ENCODE measurements at regions not wholly inside any gene's neighbourhood (a gene's known extent, or its start where the extent isn't known, plus 50 kb on each side); places are given as distances from the start of the nearest gene placed in this dataset.

DNA sequence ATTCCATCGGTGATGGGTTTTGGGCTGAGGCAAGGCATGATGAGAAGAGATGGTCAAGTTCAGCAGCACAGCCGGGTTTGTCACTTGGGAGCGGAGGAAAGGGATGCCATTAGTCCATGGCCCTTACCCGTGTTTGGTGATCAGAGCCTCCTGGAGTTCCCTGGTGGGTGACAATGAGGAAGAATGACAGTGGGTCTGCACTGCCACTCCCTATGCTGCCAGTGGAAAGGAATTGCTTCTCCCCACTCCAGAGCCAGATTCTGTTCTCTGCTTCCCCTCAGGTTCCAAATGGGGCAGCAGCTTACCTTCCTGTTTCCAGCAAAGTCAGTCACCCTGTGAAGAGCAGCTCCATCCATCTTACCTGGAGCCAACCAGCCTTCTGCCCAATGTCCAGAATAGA lies 393.1 kb downstream of the PTPRU start:
- BruUV-seq (replicated peaks), result no TSS peak
- no peak overlapping the region for H3K4me3 ChIP-seq (ENCODE audit: low read depth, low read length)
- intact Hi-C loops (cut with micrococcal nuclease; ENCODE audit: unreplicated experiment), result no loop called here
- H3K4me1 ChIP-seq, result no peaks in the 10 kb centered on the region
- H3K36me3 ChIP-seq (ENCODE audit: control insufficient read depth, insufficient read depth, low read length), result no peaks in the 10 kb centered on the region
- Mint-ChIP-seq H3K4me1 (ENCODE audit: low read depth, unreplicated experiment) (no peaks in the 10 kb centered on the region), H3K9me3 (ENCODE audit: unreplicated experiment) (no peaks in the 10 kb centered on the region), H3K4me3 (ENCODE audit: unreplicated experiment) (no peak overlapping the region), H3K27ac (ENCODE audit: unreplicated experiment) (no peak overlapping the region), H3K36me3 (ENCODE audit: insufficient read depth, unreplicated experiment) (no peaks in the 10 kb centered on the region), H3K27me3 (ENCODE audit: insufficient read depth, unreplicated experiment) (peaks cover 25% of the 10 kb centered on the region)
- H3K9me3 ChIP-seq, result no peaks in the 10 kb centered on the region
- DNase-seq, result no peak
- POLR2A ChIA-PET, result no interaction called here
- CTCF ChIA-PET, result no interaction called here
- TF ChIP-seq, protein P1, sequence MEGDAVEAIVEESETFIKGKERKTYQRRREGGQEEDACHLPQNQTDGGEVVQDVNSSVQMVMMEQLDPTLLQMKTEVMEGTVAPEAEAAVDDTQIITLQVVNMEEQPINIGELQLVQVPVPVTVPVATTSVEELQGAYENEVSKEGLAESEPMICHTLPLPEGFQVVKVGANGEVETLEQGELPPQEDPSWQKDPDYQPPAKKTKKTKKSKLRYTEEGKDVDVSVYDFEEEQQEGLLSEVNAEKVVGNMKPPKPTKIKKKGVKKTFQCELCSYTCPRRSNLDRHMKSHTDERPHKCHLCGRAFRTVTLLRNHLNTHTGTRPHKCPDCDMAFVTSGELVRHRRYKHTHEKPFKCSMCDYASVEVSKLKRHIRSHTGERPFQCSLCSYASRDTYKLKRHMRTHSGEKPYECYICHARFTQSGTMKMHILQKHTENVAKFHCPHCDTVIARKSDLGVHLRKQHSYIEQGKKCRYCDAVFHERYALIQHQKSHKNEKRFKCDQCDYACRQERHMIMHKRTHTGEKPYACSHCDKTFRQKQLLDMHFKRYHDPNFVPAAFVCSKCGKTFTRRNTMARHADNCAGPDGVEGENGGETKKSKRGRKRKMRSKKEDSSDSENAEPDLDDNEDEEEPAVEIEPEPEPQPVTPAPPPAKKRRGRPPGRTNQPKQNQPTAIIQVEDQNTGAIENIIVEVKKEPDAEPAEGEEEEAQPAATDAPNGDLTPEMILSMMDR (IDR thresholded peaks at IDR 0.05; ENCODE audit: insufficient read depth in 1 of 2, low read depth in 1 of 2, low read length in 1 of 2, severe bottlenecking in 1 of 2, unreplicated experiment in 1 of 2), result no peak
- H3K27me3 ChIP-seq (replicated peaks; ENCODE audit: control insufficient read depth, insufficient read depth, low read length), result no peaks in the 10 kb centered on the region

DNA sequence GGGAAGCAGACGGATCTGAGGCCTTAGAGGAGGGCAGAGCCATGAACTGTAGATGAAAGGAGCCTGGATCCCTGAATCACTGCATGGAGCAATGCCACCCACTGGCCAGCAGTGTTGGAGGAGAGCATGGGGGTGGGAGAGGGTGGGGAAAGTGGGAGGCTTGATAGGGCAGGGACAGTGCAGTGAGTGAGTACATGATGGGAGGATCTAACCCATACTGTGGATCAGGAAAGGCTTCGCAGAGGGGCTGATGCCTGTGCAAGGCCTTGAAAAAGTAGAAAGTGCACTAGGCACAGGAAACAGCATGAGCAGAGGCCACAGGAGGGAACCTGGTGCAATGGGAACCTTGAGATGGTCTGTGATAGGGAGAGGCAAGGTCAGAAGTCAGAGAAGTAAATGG lies 391.9 kb downstream of the PTPRU start:
- DNase-seq, result no peak
- Histone ChIP-seq H3K36me3 (ENCODE audit: control insufficient read depth, insufficient read depth, low read length) (no peaks in the 10 kb centered on the region), H3K9me3 (no peaks in the 10 kb centered on the region), H3K4me3 (ENCODE audit: low read depth, low read length) (no peak overlapping the region), H3K4me1 (no peaks in the 10 kb centered on the region), H3K27me3 (replicated peaks; ENCODE audit: control insufficient read depth, insufficient read depth, low read length) (no peaks in the 10 kb centered on the region)
- H3K27ac Mint-ChIP-seq (ENCODE audit: unreplicated experiment), result no peak overlapping the region
- peaks cover 25% of the 10 kb centered on the region for H3K27me3 Mint-ChIP-seq (ENCODE audit: insufficient read depth, unreplicated experiment)
- no peak overlapping the region for H3K4me3 Mint-ChIP-seq (ENCODE audit: unreplicated experiment)
- no peaks in the 10 kb centered on the region for H3K36me3 Mint-ChIP-seq (ENCODE audit: insufficient read depth, unreplicated experiment)
- TF ChIP-seq, protein P1 (IDR thresholded peaks at IDR 0.05; ENCODE audit: insufficient read depth in 1 of 2, low read depth in 1 of 2, low read length in 1 of 2, severe bottlenecking in 1 of 2, unreplicated experiment in 1 of 2), result no peak
- ChIA-PET CTCF (no interaction called here), POLR2A (no interaction called here)
- intact Hi-C loops (cut with micrococcal nuclease; ENCODE audit: unreplicated experiment), result no loop called here
- H3K4me1 Mint-ChIP-seq (ENCODE audit: low read depth, unreplicated experiment), result no peaks in the 10 kb centered on the region
- H3K9me3 Mint-ChIP-seq (ENCODE audit: unreplicated experiment), result no peaks in the 10 kb centered on the region
- BruUV-seq (replicated peaks), result no TSS peak

DNA sequence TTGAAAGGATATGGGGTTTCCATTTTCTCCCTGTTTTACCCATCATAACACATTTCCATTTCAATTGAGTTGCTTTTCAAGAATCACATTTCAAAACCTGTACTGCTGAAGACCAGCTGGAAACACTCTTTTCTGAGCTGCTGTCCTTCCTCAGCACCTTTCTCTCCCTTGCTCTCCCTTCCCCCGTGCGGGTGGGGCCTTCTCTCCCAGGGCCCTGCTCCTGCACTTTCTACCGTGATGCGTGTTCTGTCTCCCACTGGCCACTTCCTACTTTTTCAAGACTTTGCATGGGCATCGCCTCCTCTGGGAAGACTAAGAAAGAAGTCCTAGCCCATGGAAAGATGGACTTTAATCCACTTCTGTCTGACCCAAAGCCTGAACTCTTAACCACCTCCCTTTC lies 390.4 kb downstream of the PTPRU start:
- intact Hi-C loops (cut with micrococcal nuclease; ENCODE audit: unreplicated experiment), result no loop called here
- Mint-ChIP-seq H3K4me1 (ENCODE audit: low read depth, unreplicated experiment) (no peaks in the 10 kb centered on the region), H3K36me3 (ENCODE audit: insufficient read depth, unreplicated experiment) (no peaks in the 10 kb centered on the region), H3K27me3 (ENCODE audit: insufficient read depth, unreplicated experiment) (peaks cover 22% of the 10 kb centered on the region), H3K4me3 (ENCODE audit: unreplicated experiment) (no peak overlapping the region), H3K27ac (ENCODE audit: unreplicated experiment) (no peak overlapping the region), H3K9me3 (ENCODE audit: unreplicated experiment) (no peaks in the 10 kb centered on the region)
- no TSS peak for BruUV-seq (replicated peaks)
- Histone ChIP-seq H3K9me3 (no peaks in the 10 kb centered on the region), H3K4me1 (no peaks in the 10 kb centered on the region), H3K36me3 (ENCODE audit: control insufficient read depth, insufficient read depth, low read length) (no peaks in the 10 kb centered on the region), H3K4me3 (ENCODE audit: low read depth, low read length) (no peak overlapping the region), H3K27me3 (replicated peaks; ENCODE audit: control insufficient read depth, insufficient read depth, low read length) (no peaks in the 10 kb centered on the region)
- CTCF ChIA-PET, result no interaction called here
- POLR2A ChIA-PET, result no interaction called here
- DNase-seq, result no peak
- TF ChIP-seq, protein P1 (IDR thresholded peaks at IDR 0.05; ENCODE audit: insufficient read depth in 1 of 2, low read depth in 1 of 2, low read length in 1 of 2, severe bottlenecking in 1 of 2, unreplicated experiment in 1 of 2), result no peak
